IMR-90 (cell line): ENCODE measurements at regions not wholly inside any gene's neighbourhood (a gene's known extent, or its start where the extent isn't known, plus 50 kb on each side); places are given as distances from the start of the nearest gene placed in this dataset.
"Not testable (repeated sequence)": the region's sequence is repeated elsewhere in the genome, so short reads cannot be mapped to it uniquely, and the experiment has no call there.

Experiments used
- ATAC-seq: fragments of 200-7000 bp; cut with Tn5 transposase; 2 replicates; pipeline ENCODE4 v1.9.1; 2020; ENCODE audit warnings: low read depth, mild to moderate bottlenecking, moderate library complexity
- BruUV-seq: library from RNA; stranded (reverse); fragments of 400-500 nt; replicated peaks from 2 replicates; lab custom pipeline; 2021; lab: Mats Ljungman, UMichigan
- CTCF ChIA-PET: fragments of 300-600 bp; formaldehyde crosslinking; extraction: SDS; loops from one replicate; lab custom pipeline; 2021; ENCODE audit warnings: antibody characterized with exemption; lab: Yijun Ruan, JAX
- POLR2A ChIA-PET: fragments of 300-600 bp; sonication (Branson Sonifier 250); formaldehyde crosslinking; loops from one replicate; lab custom pipeline; 2022; ENCODE audit warnings: antibody characterized with exemption; ENCODE audit not compliant: unreplicated experiment; lab: Charles Lee
- DNase-seq: peaks from one replicate; pipeline ENCODE4 v3.0.0; 2013
- H2AFZ ChIP-seq: replicated peaks from 2 replicates; pipeline ENCODE3; 2013; ENCODE audit warnings: low read length, mild to moderate bottlenecking; ENCODE audit not compliant: poor library complexity
- H2AK5ac ChIP-seq: 2 replicates; pipeline ENCODE4 v1.6.1; 2013; ENCODE audit warnings: low read depth, low read length, inconsistent platforms
- H2AK9ac ChIP-seq: replicated peaks from 2 replicates; pipeline ENCODE3; 2013; ENCODE audit warnings: mild to moderate bottlenecking, low read depth, low read length, moderate library complexity; ENCODE audit not compliant: poor library complexity
- H2BK120ac ChIP-seq: 2 replicates; pipeline ENCODE4 v1.6.1; 2013; ENCODE audit warnings: low read depth, low read length, inconsistent platforms
- H2BK15ac ChIP-seq: 3 replicates; pipeline ENCODE4 v1.6.1; 2013; ENCODE audit warnings: low read depth, low read length, inconsistent platforms
- H2BK20ac ChIP-seq: 2 replicates; pipeline ENCODE4 v1.6.1; 2013; ENCODE audit warnings: low read depth, mild to moderate bottlenecking, inconsistent platforms, low read length, moderate library complexity
- H2BK5ac ChIP-seq: 2 replicates; pipeline ENCODE4 v1.6.1; 2013; ENCODE audit warnings: mild to moderate bottlenecking, low read depth, low read length, inconsistent platforms; ENCODE audit not compliant: poor library complexity, severe bottlenecking
- H3K14ac ChIP-seq: replicated peaks from 2 replicates; pipeline ENCODE4 v1.6.1; 2013; ENCODE audit warnings: low read depth, low read length, inconsistent platforms
- H3K18ac ChIP-seq: 2 replicates; pipeline ENCODE4 v1.6.1; 2013; ENCODE audit warnings: low read depth, low read length, control low read depth
- H3K23ac ChIP-seq: 2 replicates; pipeline ENCODE4 v1.6.1; 2013; ENCODE audit warnings: low read depth, low read length, inconsistent platforms
- H3K27ac ChIP-seq: 2 replicates; pipeline ENCODE4 v1.5.1; 2013; ENCODE audit warnings: mild to moderate bottlenecking, control low read depth, low read length; ENCODE audit not compliant: insufficient read depth
- H3K27me3 ChIP-seq: 2 replicates; pipeline ENCODE4 v1.6.1; 2013; ENCODE audit warnings: low read length; ENCODE audit not compliant: control insufficient read depth, insufficient read depth
- H3K36me3 ChIP-seq: 2 replicates; pipeline ENCODE4 v1.6.1; 2013; ENCODE audit warnings: low read length, mixed read lengths; ENCODE audit not compliant: control insufficient read depth, insufficient read depth
- H3K4ac ChIP-seq: 2 replicates; pipeline ENCODE4 v1.6.1; 2013; ENCODE audit warnings: low read depth, low read length, inconsistent platforms
- H3K4me1 ChIP-seq: 2 replicates; pipeline ENCODE4 v1.6.1; 2013; ENCODE audit warnings: low read length, mixed read lengths; ENCODE audit not compliant: control insufficient read depth, insufficient read depth
- H3K4me2 ChIP-seq: 2 replicates; pipeline ENCODE4 v1.6.1; 2013; ENCODE audit warnings: low read depth, mild to moderate bottlenecking, control low read depth, low read length, moderate library complexity
- H3K4me3 ChIP-seq: 2 replicates; pipeline ENCODE4 v1.5.1; 2013; ENCODE audit warnings: low read depth, mild to moderate bottlenecking, control low read depth, low read length, moderate library complexity; ENCODE audit not compliant: insufficient read depth
- H3K56ac ChIP-seq: 2 replicates; pipeline ENCODE4 v1.6.1; 2013; ENCODE audit warnings: low read length, inconsistent platforms; ENCODE audit not compliant: insufficient read depth; ENCODE audit errors: extremely low read depth
- H3K79me1 ChIP-seq, 2 experiments: 2 replicates each; pipeline ENCODE4 v1.6.1; 2013; ENCODE audit warnings: low read length in 2 of 2, inconsistent platforms in 1 of 2, low read depth in 1 of 2
- H3K9ac ChIP-seq: 2 replicates; pipeline ENCODE4 v1.6.1; 2013; ENCODE audit warnings: low read depth, low read length, control low read depth
- H3K9me1 ChIP-seq: 2 replicates; pipeline ENCODE4 v1.6.1; 2013; ENCODE audit warnings: low read length, inconsistent platforms; ENCODE audit not compliant: insufficient read depth
- H3K9me3 ChIP-seq: 2 replicates; pipeline ENCODE4 v1.6.1; 2013; ENCODE audit warnings: low read length; ENCODE audit not compliant: control insufficient read depth, insufficient read depth
- H4K20me1 ChIP-seq: 2 replicates; pipeline ENCODE4 v1.6.1; 2013; ENCODE audit warnings: low read length, inconsistent platforms; ENCODE audit not compliant: insufficient read depth
- H4K5ac ChIP-seq: 2 replicates; pipeline ENCODE4 v1.6.1; 2013; ENCODE audit warnings: mild to moderate bottlenecking, low read depth, low read length, control low read depth
- H4K8ac ChIP-seq, 2 experiments: 2 replicates each; pipeline ENCODE4 v1.6.1; 2013; ENCODE audit warnings: low read depth in 2 of 2, low read length in 2 of 2, control low read depth in 1 of 2, inconsistent platforms in 1 of 2
- H4K91ac ChIP-seq: 2 replicates; pipeline ENCODE4 v1.6.1; 2013; ENCODE audit warnings: low read depth, low read length, inconsistent platforms; ENCODE audit not compliant: insufficient read depth
- WGBS, 2 experiments: methylation state at CpG; one replicate each; pipeline versions ENCODE4 v1.1.5 to v1.1.7; 2013; ENCODE audit warnings: missing lambda C conversion rate in 2 of 2; ENCODE audit not compliant: insufficient read length in 1 of 2; ENCODE audit errors: extremely low coverage in 2 of 2; 5-methylcytosine and 5-hydroxymethylcytosine counted together
- dilution Hi-C: fragments of 300-500 bp; cut with HindIII; formaldehyde crosslinking; loops from one replicate; pipeline ENCODE4 v1.14.3; 2018; ENCODE audit warnings: low sequenced_read_pairs; ENCODE audit not compliant: unreplicated experiment
- in situ Hi-C: fragments of 300-500 bp; cut with MboI; formaldehyde crosslinking; loops from 3 replicates; pipeline ENCODE4 v1.14.3; 2019; ENCODE audit warnings: low sequenced_read_pairs, inconsistent platforms, mixed read lengths
- intact Hi-C: fragments of 100-400 bp; cut with micrococcal nuclease; formaldehyde crosslinking; loops from 2 replicates; pipeline ENCODE4 v1.10.0; 2022

- H3K23ac ChIP-seq, in situ Hi-C loops, H3K9me3 ChIP-seq, H3K18ac ChIP-seq, H3K27ac ChIP-seq, H2BK120ac ChIP-seq, H3K9ac ChIP-seq, H3K14ac ChIP-seq, H4K5ac ChIP-seq, H2BK15ac ChIP-seq, BruUV-seq, H3K79me1 ChIP-seq, CTCF ChIA-PET, DNase-seq, H3K36me3 ChIP-seq, H3K4me2 ChIP-seq, H4K20me1 ChIP-seq, H4K91ac ChIP-seq, H3K4me3 ChIP-seq, H3K27me3 ChIP-seq, H2BK5ac ChIP-seq, H3K9me1 ChIP-seq, POLR2A ChIA-PET, H3K4me1 ChIP-seq, H4K8ac ChIP-seq, ATAC-seq, H3K56ac ChIP-seq, H3K4ac ChIP-seq, H2AK9ac ChIP-seq, intact Hi-C loops, H2AFZ ChIP-seq, dilution Hi-C loops, H2AK5ac ChIP-seq, H2BK20ac ChIP-seq: not testable (repeated sequence)
- 82% methylated on average over 9 of the region's 20 CpGs; no CpG with 5 or more reads in 1 of the 2 experiments for WGBS, 2 experiments
These were observed 288.2 kb downstream of the RASEF start for GRCh38 chr9:82774707-82775231.
